Mucosa of stomach (tissue), 1 donor: ENCODE measurements at regions not wholly inside any gene's neighbourhood (a gene's known extent, or its start where the extent isn't known, plus 50 kb on each side); places are given as distances from the start of the nearest gene placed in this dataset.
"Not testable (repeated sequence)": the region's sequence is repeated elsewhere in the genome, so short reads cannot be mapped to it uniquely, and the experiment has no call there.

ENCODE experiments used
- H3K27me3 ChIP-seq: one replicate; pipeline ENCODE4 v1.7.0; 2013; ENCODE audit warnings: mild to moderate bottlenecking, low read length; ENCODE audit not compliant: control insufficient read depth, insufficient read depth
- H3K36me3 ChIP-seq: one replicate; pipeline ENCODE4 v1.7.0; 2013; ENCODE audit warnings: low read length; ENCODE audit not compliant: control insufficient read depth, insufficient read depth
- H3K4me1 ChIP-seq: one replicate; pipeline ENCODE4 v1.7.0; 2013; ENCODE audit warnings: mild to moderate bottlenecking, low read length; ENCODE audit not compliant: control insufficient read depth, insufficient read depth
- H3K4me3 ChIP-seq: one replicate; pipeline ENCODE4 v1.7.0; 2013; ENCODE audit warnings: low read length
- H3K9ac ChIP-seq: one replicate; pipeline ENCODE4 v1.7.0; 2013; ENCODE audit warnings: mild to moderate bottlenecking, low read length, moderate library complexity
- H3K9me3 ChIP-seq: one replicate; pipeline ENCODE4 v1.7.0; 2013; ENCODE audit warnings: mild to moderate bottlenecking, low read length, moderate library complexity; ENCODE audit not compliant: control insufficient read depth
- donor health status: Pancreatic carcinoma.

DNA sequence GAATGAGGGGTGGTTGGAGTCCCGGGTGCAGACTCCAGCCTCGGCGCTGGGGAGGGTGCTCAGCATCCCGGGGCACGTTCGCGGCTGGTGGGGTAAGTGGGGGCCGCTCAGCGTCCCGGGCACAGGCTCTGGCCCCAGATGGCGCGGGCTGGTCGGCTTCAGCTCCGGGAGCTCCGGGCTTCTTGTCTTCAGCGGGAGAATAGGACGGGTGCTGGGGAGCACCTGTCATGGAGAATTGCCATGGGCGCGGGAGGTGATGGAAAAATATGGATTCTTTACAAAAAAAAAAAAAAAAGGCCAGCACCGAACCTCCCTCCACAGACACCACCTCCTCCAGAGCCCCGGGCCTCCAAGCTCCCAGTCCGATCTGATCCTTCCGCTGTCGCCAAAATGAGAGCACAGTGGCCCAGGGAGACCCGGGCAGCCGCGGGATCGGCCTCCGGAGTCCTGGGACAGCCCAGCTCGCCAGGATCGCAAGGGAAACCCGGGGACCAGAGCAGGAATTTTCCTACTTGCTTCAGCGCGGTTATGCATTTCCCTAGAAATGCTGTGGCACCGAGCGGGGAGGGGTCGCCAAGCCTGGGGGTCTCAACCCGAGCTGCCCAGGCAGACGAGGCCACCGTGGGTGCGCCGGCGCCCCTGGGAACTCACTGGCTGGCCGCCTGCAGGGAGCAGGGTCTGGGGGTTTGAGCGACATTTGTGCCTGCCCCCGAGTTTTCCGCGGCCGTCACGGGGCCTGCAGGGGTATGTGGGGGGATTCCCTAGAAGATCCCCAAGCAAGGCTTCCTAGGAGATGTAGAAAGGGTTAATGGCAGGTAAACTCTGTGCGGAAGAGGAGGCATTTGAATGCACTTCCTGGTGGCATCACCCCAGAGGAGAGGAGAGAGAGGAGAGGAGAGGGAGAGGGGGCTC lies 1336.9 kb downstream of the BRD1 start:
- H3K9ac ChIP-seq: no peak overlapping the region
- H3K4me3 ChIP-seq: no peak overlapping the region
- no peaks in the 10 kb centered on the region for H3K36me3 ChIP-seq
- no peaks in the 10 kb centered on the region for H3K4me1 ChIP-seq
- no peaks in the 10 kb centered on the region for H3K9me3 ChIP-seq
- peaks cover 34% of the 10 kb centered on the region for H3K27me3 ChIP-seq

DNA sequence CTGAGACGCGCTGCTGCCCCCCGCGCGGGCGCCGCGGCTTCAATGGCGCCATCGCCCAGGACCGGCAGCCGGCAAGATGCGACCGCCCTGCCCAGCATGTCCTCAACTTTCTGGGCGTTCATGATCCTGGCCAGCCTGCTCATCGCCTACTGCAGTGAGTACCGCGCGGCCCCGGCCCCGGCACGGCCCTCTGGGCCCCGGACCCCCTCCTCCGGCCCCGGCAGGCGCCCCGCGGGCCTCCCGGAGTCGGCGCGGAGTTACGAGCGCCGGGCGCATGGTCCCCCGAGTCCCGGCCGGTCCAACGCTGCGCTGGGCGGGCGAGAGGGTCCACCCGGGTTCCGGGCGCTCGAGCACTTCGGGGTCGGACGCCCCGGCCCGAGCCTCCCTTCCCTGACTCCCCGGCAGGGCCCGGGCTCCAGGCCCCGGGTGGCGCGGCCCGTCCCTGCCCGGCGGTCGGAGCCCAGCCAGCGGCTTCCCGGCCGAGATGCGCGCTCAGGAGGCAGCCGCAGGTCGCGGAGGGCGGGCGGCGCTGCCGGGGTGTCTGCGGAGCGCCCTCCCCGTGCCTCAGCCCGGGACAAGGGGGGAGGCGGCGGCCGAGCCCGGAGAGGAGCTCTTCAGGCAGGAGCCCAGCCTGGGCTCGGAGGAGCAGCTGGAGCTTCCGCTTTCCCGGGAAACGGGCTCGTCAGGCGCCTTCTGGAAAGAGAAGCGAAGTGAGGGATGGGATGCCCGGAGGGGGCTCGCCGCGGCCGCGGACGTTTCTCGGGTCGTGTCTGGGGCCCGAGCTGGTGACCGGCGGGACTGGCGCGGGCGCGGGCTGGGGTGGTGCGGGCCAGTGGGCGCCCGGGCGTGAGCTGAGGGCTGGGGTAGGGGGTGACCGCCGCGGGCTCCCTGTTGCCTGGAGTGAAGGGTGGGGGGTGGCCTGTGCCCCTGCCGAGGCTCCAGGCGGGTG lies 1337.8 kb downstream of the BRD1 start:
- peaks cover 34% of the 10 kb centered on the region for H3K27me3 ChIP-seq
- H3K4me3 ChIP-seq: no peak overlapping the region
- no peaks in the 10 kb centered on the region for H3K4me1 ChIP-seq
- no peaks in the 10 kb centered on the region for H3K36me3 ChIP-seq
- no peak overlapping the region for H3K9ac ChIP-seq
- H3K9me3 ChIP-seq: no peaks in the 10 kb centered on the region

DNA sequence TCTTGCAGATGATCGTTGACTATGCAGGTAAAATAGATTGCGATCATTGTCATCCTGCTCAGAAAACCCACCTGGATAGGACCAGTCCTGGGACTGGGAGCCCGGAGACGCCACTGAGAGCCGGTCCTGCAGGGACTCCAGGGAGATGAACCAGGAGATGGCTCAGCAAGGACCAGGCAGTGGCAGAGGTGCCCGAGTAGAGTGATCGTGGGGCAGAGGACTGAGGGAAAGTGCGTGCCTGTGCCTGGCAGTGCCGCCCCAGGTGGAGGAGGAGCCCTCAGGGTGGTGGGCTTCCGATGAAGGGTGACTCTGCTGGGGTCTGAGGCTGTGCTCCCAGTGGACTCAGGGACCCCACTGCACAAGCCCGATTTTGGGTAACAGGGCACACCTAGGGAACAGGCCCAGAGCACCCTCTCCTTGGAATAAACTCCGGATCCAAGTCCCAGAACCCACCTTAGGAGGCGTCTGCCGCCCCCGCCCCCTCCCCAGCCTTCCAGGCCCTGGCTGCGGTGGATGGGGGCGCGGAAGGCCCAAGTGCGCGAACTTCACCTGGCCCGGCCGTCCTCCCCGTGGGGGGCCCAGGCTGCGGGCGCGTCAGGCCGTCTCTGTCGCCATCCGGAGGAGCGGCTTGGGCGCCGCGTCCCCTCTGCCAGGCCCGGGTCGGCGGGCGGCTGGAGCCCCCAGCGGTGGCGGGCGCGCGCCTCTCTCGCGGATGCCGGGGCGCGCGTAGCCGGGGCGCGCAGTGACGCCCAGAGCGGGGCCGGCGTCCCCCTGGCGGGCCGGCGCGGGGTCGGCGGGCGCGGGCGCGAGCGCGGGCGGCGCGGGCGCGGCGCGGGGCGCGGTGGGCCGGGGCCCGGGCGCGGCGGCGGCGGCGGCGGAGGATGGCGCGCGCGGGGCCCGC lies 1338.8 kb downstream of the BRD1 start:
- no peaks in the 10 kb centered on the region for H3K9me3 ChIP-seq
- peaks cover 34% of the 10 kb centered on the region for H3K27me3 ChIP-seq
- H3K4me3 ChIP-seq: no peak overlapping the region
- H3K4me1 ChIP-seq: no peaks in the 10 kb centered on the region
- no peaks in the 10 kb centered on the region for H3K36me3 ChIP-seq
- no peak overlapping the region for H3K9ac ChIP-seq

DNA sequence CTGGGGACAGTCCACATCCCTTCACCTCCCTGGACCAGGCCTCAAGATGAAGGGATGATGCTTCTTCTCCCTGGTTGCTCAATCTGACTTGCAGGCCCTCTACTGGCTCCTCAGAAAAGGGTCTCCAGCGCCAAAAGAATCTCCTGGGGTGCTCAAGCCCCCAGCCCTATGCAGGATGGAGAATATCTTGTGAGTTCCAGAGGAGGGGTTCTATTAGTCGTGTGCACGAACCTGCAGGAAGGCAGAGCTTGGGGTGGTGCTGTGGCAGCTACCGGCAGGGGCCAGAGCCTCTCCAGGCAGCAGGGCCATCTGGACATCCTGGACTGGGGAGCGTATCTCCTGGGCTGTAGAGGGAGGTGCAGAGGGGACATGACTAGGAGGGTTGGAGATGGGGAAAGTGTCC lies 1339.5 kb downstream of the BRD1 start:
- Histone ChIP-seq H3K27me3 (peaks cover 34% of the 10 kb centered on the region), H3K9ac (no peak overlapping the region), H3K4me1 (no peaks in the 10 kb centered on the region), H3K36me3 (no peaks in the 10 kb centered on the region), H3K9me3 (no peaks in the 10 kb centered on the region), H3K4me3 (no peak overlapping the region)

DNA sequence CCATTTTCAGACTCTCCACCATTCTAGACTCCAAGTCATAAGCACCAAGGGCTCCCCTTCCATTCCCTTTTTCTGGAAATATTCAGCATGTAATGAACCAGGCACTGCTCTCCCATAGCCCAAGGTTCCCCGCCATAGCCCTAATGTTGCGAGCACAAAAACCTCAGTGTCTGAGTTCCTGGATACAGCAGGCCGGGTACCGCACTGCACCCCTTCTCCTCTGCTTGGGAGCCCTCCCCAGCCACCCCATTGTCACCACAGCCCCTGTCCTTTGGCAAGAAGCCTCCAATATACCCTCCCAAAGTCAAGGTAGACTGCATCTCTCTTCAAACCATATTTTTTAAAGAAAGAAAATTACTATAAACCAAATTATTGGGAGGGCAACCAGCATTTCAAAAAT lies 1341.1 kb downstream of the BRD1 start:
- Histone ChIP-seq H3K9ac (no peak overlapping the region), H3K36me3 (no peaks in the 10 kb centered on the region), H3K4me1 (no peaks in the 10 kb centered on the region), H3K27me3 (peaks cover 28% of the 10 kb centered on the region), H3K9me3 (no peaks in the 10 kb centered on the region), H3K4me3 (no peak overlapping the region)

DNA sequence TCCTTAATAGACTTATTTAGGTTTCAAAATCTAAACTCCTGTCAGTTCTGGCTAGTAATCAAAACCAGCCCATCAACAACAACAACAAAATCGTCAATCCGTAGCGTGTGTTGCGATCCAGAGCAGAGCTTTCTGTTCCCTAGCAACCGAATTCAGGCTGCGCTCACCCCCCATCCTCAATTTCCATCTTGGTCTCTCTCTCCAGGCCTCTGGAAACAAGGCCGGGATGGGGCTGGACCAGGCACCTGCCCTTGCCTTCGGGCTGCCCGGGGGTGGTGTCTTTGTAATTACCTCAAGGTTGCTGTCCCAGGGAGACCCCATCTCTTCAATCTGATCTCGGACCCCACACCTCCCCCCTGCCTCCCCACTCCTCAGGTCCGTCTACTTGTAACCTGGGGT lies 1341.5 kb downstream of the BRD1 start:
- H3K9ac ChIP-seq: no peak overlapping the region
- H3K36me3 ChIP-seq: no peaks in the 10 kb centered on the region
- no peaks in the 10 kb centered on the region for H3K9me3 ChIP-seq
- H3K4me1 ChIP-seq: no peaks in the 10 kb centered on the region
- no peak overlapping the region for H3K4me3 ChIP-seq
- H3K27me3 ChIP-seq: peaks cover 24% of the 10 kb centered on the region

DNA sequence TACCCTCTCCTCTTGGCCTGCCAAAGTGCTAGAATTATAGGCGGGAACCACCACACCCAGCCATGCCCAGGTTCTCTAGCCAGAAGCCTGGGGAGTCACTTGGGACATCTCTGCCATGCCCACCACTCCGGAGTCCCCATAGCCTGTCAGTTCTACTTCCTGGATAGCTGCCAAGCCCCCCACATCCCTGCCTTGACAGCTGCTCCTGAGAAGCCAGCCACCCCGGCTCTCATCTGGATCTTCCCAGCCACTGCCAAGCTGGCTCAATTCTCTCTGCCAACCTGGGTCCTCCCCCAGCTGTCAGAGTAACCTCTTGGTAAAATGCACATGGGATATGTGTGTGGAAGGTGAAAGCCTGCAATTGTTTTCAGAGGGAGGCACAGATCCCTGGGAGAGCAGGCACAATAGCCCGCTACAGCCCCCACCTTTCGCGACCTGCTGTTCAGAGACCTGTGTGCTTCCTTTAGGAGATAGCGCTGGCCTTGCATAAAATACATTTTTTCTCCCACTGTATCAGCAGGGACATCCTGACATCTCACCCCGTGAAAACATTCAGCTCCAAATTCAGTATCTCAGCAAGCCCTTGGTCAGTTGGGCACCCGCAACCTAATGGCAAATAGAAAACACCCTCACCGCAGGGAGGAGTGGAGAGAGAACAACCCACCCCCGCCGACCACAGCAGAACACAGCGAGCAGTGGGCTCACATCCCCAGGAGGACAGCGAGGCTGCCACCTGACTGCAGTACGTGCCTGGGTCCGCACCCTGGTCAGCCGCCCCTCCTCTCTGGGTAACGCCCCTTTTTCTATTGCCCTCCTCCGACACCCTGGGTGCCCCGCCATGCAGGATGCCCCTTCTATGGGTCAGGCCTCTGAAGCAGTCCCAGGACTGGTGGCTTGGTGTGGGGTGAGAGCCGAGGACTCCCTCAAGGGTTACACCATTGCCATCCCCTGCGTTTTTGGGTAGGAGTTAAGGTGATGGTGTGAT lies 1342.2 kb downstream of the BRD1 start:
- Histone ChIP-seq H3K9ac (no peak overlapping the region), H3K27me3 (peaks cover 17% of the 10 kb centered on the region), H3K4me1 (no peaks in the 10 kb centered on the region), H3K36me3 (no peaks in the 10 kb centered on the region), H3K9me3 (no peaks in the 10 kb centered on the region), H3K4me3 (no peak overlapping the region)

DNA sequence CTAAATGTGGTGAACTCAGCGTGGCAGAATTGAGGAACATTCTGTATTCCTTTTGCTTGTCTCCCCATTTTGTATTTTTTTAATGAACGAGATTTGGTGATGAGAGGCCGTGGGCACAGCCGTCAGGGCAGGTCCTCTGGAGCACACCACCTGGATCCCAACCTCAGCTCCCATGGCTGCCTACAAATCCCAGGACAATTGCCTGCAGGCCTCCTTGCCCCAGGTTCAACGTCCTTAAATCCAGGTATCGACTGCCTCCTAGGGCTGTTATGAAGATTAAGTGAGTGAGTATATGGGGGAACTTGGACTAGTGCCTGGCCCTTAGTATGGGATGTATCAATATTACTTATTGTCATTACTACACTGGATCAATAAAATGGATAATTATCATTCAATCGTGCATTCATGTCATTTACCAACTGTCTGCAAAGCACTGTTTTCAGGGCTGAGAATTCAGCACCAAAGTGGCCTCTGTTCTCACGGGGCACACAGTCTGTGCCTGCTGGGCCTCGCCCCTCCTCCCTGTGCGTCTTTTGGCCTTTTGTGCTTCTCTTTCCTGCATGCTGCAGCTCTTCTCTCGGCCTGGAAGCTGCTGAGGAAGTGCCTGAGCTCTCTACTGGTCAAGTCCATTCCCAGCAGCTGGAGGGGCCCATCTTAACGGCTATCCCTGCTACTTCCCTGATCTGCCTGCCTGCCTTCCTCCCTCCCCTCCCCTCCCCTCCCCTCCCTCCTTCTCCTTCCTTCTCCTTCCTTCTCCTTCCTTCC lies 1343.7 kb downstream of the BRD1 start:
- Histone ChIP-seq H3K4me1 (no peaks in the 10 kb centered on the region), H3K4me3 (no peak overlapping the region), H3K9me3 (no peaks in the 10 kb centered on the region), H3K27me3 (peaks cover 9% of the 10 kb centered on the region), H3K36me3 (no peaks in the 10 kb centered on the region), H3K9ac (no peak overlapping the region)

DNA sequence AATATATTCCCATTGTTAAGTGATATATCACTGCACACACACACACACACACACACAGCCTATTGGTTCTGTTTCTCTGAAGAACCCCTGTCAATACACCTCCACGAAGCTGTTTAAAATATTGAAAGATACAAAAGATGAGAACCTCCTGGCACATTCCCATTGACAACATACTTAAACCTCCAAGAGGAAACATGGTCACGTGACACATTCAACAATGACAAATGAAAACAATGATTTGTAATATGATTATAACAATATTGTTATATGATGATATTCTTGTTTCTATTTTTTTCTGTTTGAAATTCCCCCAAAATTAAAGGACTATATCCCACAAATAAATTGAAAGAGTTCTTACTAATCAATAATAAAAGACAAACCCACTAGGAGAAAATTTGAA lies 1344.9 kb downstream of the BRD1 start:
- Histone ChIP-seq H3K4me1 (no peaks in the 10 kb centered on the region), H3K9me3 (no peaks in the 10 kb centered on the region), H3K9ac (no peak overlapping the region), H3K36me3 (no peaks in the 10 kb centered on the region), H3K27me3 (no peaks in the 10 kb centered on the region), H3K4me3 (no peak overlapping the region)

DNA sequence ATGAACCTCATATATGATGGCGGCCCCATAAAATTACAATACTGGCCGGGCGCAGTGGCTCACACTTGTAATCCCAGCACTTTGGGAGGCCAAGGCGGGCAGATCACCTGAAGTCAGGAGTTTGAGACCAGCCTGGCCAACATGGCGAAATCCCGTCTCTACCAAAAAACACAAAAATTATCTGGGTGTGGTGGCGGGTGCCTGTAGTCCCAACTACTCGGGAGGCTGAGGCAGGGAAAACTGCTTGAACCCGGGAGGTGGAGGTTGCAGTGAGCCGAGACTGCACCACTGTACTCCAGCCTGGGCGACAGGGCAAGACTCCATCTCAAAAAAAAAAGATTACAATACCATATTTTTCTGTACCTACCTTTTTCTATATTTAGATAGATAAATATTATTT lies 1345.5 kb downstream of the BRD1 start:
- H3K9ac ChIP-seq, H3K27me3 ChIP-seq, H3K4me1 ChIP-seq, H3K4me3 ChIP-seq, H3K36me3 ChIP-seq, H3K9me3 ChIP-seq: not testable (repeated sequence)
